HG03025 (cell line): ENCODE measurements at regions not wholly inside any gene's neighbourhood (a gene's known extent, or its start where the extent isn't known, plus 50 kb on each side); places are given as distances from the start of the nearest gene placed in this dataset.
"Not testable (repeated sequence)": the region's sequence is repeated elsewhere in the genome, so short reads cannot be mapped to it uniquely, and the experiment has no call there.

Experiments
- ATAC-seq: cut with Tn5 transposase; IDR thresholded peaks from one replicate; pipeline ENCODE4 v1.9.1; 2021; ENCODE audit warnings: mild to moderate bottlenecking, moderate library complexity; ENCODE audit not compliant: unreplicated experiment, low FRiP score

DNA sequence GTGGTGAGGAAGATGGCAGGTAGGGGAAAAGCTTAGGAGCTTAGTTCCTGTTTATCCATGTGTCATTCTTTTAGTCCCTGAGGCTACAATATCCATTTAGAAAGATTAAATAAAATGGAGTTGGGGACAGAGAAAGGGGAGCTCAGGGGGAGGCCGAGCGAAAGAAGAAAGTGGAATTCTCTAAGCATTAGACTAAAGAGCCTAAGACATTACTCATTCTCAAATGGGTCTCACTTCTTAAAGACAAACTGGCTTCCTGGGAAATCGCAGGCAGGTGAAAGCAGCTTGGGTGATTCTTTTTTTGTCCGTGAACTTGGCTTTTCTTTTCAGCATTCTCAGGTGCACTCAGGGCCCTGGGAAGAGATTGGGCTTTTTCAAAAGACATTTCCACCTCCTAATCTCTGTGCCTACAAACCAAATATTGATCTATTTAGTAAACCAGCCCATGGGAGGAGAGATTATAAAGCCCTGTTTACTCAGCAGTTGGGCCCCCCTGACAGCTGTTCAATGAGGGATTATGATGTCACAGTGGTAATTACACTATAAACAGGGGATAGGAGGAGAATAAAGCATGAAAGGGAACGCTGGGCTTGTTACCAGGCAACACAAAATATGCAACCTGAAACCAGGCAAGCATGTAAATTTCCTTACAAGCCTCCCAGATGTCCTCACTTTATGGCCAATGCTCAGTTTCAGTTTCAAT is 584.0 kb downstream of the ACTL7B start:
- ATAC-seq, result no peak

DNA sequence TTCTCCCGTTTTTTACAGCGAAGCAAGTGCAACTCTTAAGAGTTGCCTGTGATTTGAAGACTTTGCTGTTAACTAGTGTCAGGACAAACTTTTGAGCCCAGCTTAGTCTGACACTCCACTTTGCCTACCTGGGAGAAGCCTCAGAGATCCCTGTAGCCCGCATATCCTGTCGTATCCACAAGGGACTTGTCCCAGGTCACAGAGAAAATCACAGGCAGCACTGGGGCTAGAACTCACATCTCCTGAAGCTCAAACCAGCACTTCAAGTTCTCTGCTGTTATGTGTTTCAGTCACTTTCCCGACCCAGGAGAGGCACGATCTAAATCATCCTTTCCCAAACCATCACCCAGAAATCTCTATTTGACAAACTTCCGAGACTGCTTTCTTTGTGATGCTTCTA is 584.5 kb downstream of the ACTL7B start:
- no peak for ATAC-seq

DNA sequence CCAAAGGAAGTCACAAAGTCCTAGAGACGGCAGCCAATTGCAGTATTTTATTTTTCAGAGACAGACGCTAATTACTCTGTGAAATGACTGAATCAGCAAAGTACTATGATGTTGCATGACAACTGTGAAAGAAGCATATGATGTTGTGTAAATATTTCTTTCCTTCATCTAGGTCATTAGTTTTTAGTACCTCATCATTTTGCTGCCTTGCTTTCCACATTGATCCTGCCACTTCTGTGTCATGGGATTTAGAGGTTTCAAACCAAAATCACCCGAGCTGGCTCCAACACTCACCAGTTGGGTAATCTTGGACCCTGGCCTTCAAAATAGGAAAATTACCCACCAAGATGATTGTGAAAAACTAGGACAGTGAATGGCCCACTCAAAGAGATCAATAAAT is 585.2 kb downstream of the ACTL7B start:
- no peak for ATAC-seq

DNA sequence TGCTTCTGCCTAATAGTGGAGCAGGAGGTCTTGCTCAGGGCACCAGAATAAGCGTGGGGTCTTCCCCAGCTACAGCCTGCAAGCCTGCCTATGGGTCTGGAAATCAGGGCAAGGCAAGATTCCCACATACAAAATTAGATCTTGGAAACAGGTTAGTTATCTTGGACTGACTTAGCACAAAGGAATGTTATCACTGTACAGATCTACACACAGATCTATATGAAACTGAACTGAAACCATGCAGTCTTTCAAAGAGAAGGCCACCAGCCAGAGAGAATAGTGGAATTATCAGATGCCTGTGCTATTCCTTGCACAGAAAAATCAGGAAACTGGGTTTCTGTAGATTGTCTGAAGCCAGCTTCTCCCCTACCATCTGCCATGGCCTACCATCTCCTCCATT is 585.7 kb downstream of the ACTL7B start:
- ATAC-seq, result no peak

DNA sequence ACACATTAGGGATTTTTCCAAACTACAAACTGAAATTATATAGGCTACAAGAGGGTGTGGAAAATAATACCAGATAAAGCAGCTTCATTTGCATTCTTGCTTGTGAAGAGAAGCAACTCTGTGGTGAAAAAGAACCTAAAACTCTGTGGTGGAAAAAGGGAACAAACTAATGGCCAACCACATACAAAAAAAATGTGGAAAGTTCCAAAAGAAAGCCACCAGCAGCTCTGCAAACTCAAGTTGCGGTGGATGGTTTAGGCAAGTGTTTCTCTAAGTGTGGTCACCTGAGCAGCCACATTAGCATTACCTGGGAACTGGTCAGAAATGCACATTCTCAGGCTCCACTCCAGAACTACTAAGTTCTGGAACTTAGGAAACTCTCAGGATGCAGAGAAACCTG is 586.4 kb downstream of the ACTL7B start:
- no peak for ATAC-seq

DNA sequence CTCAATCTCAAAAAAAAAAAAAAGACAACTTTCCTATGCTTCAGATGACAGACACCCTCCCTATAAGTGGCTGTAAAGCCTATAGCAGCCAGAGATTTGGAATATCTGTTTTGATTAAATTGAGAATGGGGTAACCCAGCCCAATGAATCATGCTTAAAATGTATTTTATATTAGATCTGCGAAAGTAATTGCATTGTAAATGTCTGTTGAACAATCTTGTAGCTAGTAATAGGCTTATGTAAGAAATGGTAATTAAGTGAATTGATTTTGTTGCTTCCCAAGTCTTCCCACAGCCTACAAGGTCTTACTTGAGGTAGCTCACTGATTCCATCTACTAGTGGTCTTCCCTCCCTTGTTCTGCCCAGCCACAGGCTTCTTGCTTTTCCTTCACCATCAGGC is 590.7 kb downstream of the ACTL7B start:
- no peak for ATAC-seq

DNA sequence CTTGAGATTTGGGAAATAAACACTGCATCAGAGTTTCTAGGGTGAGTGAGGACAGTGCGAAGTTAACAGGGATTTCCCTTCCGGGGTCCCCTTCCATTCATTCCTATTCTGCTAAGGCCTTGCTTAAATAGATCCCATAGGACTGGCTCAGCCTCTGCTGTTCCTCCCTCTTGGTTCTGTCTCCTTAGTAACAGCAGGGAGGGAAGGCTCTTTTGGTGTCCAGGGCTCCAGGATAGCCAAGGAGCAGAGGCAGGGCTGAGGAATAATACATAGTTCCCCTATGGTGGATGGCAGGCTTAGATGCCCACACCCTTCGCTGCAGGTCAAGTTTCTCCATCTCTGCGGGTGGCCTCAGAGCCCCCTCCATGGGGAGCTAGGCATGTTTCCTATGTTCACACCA is 591.7 kb downstream of the ACTL7B start:
- no peak for ATAC-seq

DNA sequence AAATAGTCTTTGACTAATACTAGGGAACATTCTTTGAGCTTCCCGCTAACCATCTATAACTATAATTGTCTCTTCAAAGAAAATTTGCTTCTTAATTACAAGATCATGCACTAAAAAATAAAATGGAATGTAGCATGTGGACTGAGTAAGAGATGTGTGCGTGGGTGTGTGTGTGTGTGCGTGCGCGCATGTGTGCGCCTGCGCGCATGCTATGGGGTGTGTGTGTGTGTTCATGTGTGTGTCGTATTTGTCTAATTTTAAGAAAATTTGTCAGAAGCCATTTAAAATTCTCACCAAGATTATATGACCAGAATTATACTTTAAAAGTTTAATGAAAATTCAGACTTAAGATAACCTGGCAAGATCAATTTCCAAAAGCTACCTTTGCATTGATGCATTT is 593.0 kb downstream of the ACTL7B start:
- no peak for ATAC-seq

DNA sequence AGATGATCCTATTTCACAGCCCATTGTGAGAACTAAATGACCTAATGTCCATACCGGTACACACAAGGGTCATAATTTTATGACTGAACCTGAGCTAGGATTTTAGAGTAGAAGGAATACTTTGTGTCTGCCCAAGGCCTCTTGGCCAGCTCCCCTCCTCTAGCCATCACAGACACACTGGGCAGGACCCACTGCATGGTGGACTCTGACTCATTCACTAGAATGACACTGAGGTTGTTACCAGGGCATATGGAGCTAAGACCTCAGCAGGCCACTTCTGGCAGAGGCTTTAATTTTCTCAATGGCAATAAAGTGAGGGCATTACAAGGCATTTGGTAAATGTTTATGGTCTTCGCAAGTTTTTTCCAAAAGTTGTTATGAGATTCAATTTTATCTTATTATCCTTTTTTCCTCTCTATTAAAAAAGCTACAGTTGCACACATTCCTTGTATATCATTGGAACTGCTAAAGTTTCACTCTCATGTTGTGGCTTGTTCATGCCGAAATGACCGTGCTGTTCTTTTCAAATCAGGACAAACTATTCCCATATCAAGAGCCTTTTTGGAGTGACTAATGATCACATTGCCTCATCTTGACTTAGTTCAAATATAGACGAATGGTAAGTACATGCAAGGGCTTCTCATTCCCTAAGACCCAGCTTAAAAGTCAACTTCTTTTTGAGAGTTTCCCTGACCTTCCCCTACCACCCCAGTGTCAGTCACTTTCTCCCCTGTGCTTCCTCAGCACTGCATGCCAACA is 595.7 kb downstream of the ACTL7B start:
- no peak for ATAC-seq

DNA sequence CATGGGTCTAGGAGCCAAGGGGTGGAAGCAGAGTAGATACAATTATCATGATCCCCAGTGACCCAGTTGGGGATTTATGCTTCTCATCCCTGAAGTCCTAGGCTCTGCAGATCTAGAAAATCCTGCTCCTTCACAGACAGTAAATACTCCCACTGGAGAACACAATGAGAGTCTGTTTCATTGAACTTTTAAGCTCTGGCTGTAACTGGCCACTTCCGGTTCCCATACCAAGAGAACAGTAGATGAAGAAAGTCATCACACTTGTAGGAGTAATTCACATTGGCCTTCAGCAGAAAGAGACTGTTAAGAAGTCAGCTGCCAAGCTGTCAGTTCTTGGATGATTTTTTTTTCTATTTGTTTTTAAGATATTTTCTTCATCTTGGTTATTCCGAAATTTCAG is 597.1 kb downstream of the ACTL7B start:
- no peak for ATAC-seq

DNA sequence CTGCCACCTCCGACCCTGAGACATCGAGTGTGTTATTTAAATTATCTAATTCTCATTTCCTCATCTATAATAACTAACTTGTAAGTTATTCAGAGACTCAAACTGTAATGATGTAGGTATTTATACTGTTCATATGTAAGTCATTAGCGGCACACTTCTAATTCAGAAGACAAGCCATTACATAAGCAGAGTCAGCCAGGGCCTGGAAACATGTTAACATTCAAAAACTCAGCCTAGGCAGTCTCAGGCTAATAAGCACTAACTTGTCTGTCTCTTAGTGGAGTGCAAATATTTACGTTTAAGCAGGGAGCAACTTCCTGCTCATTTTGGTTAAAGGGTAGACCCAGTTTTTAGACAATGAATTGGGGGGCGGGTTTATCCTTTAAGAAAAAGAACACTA is 598.4 kb downstream of the ACTL7B start:
- no peak for ATAC-seq

DNA sequence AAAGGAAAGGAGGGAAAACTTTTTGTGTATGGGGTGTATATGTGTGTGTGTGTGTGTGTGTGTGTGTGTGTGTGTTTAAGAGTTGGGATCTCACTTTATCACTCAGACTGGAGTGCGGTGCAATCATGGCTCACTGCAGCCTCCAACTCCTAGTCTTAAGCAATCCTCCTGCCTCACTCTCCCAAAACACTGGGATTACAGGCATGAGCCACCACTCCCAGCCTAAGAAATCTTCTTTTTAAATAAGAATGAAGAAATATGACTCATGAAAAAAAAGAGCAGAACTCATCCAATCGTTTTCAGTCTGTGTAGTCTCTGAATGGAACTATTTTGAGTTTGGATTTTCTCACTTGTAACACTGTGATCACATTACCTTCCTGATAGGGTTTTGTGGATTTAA is 601.5 kb downstream of the ACTL7B start:
- ATAC-seq, result no peak

DNA sequence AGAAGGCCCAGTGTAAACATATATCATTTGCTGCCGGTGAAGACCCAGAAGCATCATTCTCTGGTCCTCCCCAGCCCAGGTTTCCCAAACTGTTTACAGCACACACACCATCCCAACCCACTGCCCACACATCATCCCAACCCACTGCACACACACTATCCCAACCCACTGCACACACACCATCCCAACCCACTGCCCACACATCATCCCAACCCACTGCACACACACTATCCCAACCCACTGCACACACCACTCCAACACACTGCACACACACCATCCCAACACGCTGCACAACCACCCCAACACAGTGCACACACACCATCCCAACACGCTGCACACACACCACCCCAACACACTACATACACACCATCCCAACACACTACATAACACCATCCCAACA is 608.4 kb downstream of the ACTL7B start:
- ATAC-seq, result not testable (repeated sequence)

DNA sequence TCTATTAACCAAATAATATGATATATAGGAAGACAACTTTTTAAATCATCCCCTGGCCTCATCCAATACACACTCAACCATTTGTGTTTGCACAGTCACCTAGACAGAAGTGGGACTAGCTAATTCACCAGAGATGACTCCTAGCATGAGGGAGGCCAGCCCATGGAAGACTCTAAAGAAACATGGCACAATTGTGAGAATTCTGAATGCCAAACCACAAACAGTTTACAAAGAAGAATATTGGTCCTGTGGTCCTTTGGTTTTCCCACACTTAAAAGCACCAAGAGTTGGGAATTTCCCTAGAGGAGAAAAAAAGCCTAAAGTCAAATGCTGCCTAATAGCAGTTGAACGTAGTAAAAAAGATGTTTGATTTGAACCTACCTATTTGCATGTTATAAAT is 609.9 kb downstream of the ACTL7B start:
- ATAC-seq, result no peak

DNA sequence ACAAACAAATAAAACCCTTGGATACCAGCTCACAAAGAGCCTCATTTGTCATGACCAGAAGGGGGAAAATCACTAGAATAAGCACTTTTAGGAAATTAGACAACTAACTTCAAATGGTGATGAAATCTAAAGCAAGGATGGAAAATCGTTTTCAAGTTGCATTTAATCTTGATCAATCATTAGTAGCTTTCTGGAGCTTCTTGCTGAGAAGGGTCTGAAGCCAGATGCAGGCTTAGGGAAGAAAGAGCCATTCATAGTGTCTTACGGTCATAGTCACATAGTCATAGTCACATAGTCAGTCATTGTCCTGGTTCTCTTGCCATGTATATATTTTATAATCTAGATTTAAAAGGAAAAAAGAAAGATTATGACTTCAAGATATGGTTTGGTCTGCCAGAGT is 610.5 kb downstream of the ACTL7B start:
- no peak for ATAC-seq

DNA sequence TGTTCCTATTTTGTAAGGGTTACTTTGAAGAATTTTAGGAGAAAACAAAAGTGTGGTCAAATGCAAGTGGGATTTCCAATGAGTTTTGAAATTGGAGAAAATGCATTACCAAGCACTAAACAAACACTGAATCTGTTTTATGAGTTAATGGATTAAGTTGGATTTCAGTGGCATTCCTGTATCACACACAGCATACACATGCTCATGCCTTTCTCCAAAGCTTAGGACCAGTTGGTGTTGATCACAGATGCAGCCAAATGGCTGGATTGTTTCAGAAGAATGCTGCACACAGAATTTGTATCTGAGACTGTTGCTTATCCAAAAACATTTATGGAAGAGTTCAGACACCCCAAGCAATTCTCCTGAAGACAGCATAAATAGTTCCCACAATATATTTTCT is 611.1 kb downstream of the ACTL7B start:
- ATAC-seq, result no peak

DNA sequence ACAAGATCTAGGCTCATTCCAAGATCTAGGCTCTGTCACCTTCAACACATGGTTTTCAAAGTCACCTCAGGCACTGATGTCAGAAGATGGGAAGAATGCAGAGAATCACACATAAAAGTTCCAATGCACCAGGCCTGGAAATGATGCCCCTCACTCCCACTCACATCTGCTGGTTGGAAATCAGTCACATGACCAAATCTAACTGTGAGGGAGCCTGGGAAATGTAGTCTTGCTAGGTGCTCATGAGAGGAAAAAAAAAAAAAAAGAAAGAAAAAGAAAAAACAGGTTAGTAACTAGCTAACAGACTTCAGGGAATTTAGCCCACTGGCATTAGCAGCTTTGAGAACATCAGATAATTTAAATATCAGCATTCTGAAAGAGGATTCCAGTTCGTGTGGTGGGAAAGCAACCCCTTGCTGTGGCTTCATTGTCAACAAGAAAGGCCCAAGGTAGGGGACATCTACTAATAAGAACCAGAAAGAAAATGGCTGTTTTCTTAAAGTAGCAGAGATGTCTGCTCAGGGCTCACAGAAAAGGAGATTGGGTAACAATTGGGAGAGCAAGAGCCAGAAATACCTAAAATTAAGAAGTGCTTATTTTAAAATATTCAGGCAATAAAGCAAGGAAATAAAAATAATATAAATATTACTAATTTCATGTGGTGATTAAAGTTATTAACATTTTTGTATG is 614.3 kb downstream of the ACTL7B start:
- no peak for ATAC-seq

DNA sequence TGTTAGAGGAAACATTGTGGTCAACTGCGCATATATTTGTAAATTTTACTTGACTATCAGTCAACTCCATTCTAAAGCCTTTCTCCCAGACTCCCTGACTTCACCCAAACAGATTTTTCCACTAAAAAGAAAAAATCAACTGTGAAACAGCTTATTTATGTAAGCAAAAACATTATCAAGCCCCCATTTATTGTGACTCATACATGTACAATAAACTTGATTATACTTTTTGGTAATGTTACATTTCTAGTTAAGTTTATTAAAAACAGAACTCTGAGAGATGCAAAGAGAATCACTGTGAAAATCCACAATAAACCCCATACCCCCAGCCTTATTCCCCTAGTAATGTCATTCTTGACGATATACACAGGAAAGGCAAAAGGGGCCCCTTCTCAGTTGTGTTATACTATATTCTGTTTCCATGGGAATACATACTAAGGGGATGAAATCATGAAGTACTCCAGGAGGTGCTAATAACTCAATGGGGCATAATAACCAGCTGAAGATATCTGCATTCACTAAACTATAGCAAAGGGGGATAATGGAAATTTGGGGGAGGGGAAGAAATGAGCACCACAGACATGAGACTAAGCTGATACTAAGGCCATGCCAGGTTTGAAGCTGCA is 616.0 kb downstream of the ACTL7B start:
- ATAC-seq, result no peak

DNA sequence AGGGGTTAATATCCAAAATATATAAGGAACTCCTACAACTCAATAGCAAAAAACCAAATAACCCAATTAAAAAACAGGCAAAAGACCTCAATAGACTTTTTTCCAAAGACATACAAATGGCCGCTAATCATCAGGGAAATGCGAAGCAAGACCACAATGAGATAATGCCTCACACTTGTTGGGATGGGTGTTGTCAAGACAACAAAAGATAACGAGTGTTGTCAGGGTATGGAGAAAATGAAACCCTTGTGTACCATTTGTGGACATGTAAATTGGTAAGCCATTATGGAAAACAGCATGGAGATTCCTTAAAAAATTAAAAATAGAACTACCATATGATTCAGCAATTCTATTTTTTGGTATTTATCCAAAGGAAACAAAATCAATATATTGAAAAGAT is 620.2 kb downstream of the ACTL7B start:
- no peak for ATAC-seq

DNA sequence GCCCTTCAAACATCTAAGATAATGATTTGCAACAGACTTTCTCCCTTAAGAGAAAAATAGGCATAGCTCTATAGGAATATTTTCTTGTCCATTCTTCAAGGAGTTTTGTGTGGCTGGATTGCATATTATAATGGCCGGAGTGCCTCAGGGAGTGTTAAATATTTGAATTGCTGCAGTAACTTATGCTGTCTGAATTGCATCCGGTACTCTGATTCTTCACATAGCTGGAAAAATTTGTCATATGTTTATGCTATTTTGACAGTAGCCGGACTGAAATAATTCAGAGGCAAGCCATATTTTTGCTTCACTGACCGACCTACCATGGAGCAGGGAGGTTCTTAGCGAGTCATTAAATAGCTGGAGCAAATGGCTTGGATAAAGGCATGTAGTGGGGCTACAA is 621.0 kb downstream of the ACTL7B start:
- ATAC-seq, result no peak

DNA sequence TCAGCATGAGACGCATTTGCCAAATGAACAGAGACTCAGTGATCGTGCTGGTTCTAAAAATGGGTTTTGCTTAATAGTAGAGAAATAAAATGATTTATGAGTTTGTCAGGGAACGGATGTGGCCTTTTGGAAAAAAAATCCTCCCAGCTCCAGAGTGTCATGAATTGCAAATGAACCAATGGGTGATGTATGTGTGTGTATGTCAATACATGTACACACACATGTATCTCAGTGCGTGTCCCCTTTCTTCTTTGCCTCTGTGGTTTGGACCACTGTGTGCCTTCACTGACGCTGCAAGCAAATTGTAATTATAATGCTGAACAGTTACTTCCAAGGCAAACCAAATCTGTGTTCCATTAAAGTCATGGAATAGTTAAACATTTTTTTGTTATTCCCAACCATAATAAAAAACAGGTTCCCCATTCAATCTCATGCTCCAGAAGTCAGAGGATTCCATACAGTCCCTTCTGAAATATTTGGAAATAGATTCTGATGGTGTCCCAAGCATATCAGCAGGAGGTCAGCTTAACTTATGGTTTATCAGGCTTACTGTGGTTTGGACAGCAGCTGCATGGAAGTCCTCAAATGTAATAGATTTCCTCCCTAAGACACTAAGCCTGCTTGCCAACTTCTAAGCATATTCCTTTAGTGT is 630.5 kb downstream of the ACTL7B start:
- ATAC-seq, result no peak
